HG03108 (cell line): ENCODE measurements at regions not wholly inside any gene's neighbourhood (a gene's known extent, or its start where the extent isn't known, plus 50 kb on each side); places are given as distances from the start of the nearest gene placed in this dataset.
"Not testable (repeated sequence)": the region's sequence is repeated elsewhere in the genome, so short reads cannot be mapped to it uniquely, and the experiment has no call there.

Experiments used
- ATAC-seq: cut with Tn5 transposase; IDR thresholded peaks from one replicate; pipeline ENCODE4 v1.9.1; 2021; ENCODE audit warnings: moderate library complexity; ENCODE audit not compliant: unreplicated experiment

GRCh38 chr14:86065407-86065806 is 535.5 kb downstream of the FLRT2 start:
- no peak for ATAC-seq

- not testable (repeated sequence) for ATAC-seq
Observed at GRCh38 chr14:86064595-86064994, 534.7 kb downstream of the FLRT2 start.

GRCh38 chr14:86057018-86057667 is 527.2 kb downstream of the FLRT2 start:
- ATAC-seq = no peak

GRCh38 chr14:86055512-86056075 is 525.6 kb downstream of the FLRT2 start:
- ATAC-seq = no peak

DNA sequence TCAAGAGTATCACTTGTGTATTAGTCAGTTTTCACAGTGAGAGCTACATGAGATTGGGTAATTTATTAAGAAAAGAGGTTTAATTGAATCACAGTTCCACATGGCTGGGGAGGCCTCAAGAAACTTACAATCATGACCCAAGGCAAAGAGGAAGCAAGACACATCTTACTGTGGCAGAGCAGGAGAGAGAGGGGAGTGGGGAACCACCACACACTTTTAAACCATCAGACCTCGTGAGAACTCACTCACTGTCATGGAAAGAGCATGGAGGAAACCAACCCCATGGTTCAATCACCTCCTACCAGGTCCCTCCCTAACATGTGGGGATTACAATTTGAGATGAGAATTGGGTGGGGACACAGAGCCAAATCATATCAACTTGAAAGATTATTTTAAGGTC is 522.9 kb downstream of the FLRT2 start:
- ATAC-seq = no peak

DNA sequence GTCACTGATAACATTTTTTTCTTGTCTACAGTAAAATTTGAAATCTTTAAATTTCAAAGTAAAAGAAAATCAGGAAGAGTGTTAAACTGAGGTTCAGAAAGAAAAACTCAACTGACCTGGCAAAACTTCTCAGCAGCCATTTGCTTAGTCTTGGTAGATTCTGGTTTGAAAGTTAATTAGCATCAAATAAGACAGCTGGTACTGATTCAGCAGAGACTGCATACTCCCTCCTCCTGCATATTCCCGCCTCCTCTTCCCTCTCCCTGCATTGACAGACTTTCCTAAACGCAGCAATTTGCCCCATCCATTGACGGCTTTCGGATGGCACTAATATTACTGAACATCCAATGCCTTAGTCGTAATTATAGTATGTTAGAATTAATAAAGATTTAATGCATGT is 520.8 kb downstream of the FLRT2 start:
- ATAC-seq = no peak

DNA sequence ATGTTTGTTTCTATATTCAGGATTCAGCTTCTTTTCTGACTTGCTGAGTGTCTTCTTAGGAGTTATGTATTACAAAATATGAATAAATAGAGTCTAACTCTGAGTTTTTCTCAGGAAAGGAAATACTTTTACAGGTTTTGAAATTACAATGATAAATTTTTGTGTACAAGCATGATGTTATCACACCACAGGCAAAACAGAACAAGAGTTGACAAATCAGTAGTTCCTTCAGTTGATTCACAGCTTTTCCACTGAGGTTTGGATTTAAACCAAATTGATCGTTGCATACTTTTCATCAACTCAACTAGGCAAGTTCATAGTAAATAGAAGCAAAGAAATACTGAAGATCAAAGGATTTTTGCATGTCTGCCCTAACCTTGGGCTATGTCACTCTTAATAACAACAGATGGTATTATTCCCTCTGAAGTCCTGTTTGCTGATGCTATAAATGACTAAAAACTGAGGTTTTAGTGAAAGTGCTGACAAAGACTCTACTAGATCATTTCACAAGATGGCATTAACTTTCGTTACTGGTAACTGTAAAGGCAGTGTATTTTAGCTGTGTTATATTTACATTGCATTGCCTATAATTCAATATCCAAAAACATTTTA is 520.2 kb downstream of the FLRT2 start:
- no peak for ATAC-seq

- ATAC-seq = no peak
Observed at GRCh38 chr14:86039176-86039575, 509.2 kb downstream of the FLRT2 start.

DNA sequence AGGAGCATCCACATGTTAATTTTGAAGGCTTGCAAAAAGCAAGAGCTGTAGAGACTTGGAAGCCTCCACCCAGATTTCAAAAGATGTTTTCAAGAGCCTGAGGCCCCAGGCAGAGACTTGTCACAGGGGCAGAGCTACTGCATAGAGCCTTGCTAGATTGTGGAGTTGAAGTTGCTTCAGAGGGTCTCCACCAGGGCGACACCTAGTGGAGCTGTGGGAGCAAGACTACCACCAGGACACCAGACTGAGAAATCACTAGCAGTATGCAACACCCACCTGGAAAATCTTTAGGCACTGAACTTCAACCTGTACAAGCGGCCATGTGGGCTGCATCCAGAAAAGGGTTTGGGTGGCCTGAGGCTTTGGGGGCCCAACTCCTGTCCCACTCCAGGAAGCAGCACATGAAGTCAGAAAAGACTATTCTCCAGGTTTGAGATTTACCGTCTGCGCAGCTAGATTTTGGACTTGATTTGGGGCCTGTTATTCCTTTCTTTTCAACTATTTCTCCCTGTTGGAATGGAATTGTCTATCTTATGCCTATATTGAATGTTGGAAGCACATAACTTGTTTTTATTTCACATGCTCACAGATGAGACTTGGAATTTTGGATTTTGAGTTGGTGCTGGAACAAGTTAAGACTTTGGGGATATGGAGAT is 508.6 kb downstream of the FLRT2 start:
- ATAC-seq = peak; percentile 74

GRCh38 chr14:86035882-86036281 is 505.9 kb downstream of the FLRT2 start:
- no peak for ATAC-seq

- no peak for ATAC-seq
Observed at GRCh38 chr14:86027990-86028389, 498.0 kb downstream of the FLRT2 start.

GRCh38 chr14:86027144-86027543 is 497.2 kb downstream of the FLRT2 start:
- ATAC-seq = no peak

DNA sequence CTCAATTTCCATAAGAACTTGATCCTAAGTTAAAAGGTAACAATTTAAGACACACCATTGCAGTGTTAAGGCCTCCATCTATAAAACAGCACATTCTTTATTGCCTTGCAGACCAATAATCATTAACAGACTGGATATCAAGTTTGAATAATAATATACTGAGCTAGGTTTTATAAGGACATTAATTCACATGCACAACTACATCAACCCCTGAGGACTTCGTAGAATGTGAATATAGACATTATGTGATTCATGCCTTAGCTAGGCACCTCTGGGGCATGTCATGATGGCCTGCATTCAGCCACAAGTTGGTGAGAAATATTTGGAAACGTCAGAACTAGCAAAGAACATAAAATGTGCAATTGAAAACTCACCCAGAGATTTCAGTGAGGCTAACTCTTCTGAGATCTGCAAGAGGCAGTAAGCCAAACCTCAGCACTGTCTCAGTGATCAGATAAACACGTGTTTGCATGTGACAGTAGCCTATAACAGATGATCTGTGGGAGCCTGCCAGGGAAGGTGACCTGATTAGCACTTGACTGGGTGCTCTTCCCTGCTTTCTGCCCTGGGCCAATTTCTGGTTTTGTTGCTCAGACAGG is 492.2 kb downstream of the FLRT2 start:
- no peak for ATAC-seq

DNA sequence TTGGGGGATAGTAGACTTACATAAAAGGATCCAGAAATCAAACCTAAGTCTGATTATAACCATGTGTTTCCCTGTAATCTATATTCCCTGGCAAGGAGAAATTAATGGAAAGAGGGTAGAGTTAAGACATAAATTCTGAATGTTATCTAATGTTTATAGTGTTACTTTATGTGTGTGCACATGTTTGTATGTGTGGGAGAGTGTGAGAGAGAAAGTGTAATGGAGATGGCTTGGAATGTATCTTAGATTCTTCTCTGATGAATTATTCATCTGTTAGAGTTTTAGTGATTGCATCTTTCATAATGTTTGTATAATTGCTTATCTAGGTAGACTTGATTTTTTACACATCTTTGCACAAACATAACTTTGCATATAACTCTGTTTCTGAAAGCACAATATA is 490.9 kb downstream of the FLRT2 start:
- ATAC-seq = no peak

GRCh38 chr14:86015941-86016340 is 486.0 kb downstream of the FLRT2 start:
- no peak for ATAC-seq

DNA sequence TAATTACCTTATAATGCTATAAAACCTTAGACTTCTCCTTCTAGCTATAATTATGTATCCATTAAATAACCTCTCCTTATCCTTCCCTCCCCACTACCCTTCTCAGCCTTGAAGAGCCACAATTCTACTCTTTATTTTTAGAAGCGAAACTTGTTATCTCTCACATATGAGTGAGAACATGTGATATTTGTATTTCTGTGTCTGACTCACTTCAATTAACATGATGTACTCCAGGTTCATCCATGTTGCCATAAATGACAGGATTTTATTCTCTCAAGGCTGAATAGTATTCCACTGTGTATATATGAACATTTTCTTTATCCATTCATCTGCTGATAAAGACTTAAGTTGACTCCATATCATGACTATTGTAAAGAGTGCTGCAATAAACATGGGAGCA is 485.6 kb downstream of the FLRT2 start:
- no peak for ATAC-seq

GRCh38 chr14:86013641-86014040 is 483.7 kb downstream of the FLRT2 start:
- ATAC-seq = no peak

GRCh38 chr14:86012461-86012860 is 482.5 kb downstream of the FLRT2 start:
- ATAC-seq = no peak

DNA sequence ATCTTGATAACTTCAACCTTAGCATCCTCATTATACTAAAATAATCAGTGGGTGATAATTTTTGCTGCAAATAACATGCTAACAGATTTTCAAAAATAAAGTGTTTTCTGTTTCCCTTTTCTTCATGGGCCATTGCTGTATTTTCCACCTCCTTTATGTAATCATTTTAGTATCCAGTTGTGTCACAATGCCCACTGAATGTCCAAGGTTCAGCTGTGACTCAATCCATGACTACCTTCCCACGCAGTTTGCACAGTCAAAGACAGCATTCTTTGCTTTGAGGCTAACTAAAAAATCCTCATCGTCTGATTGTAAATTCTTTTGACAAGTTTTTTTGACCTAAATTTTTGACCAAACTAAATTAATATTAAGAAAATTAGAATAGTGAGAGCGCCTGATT is 474.1 kb downstream of the FLRT2 start:
- ATAC-seq = no peak

- ATAC-seq = no peak
Observed at GRCh38 chr14:85996551-85996950, 466.6 kb downstream of the FLRT2 start.

GRCh38 chr14:85991156-85991555 is 461.2 kb downstream of the FLRT2 start:
- ATAC-seq = no peak

DNA sequence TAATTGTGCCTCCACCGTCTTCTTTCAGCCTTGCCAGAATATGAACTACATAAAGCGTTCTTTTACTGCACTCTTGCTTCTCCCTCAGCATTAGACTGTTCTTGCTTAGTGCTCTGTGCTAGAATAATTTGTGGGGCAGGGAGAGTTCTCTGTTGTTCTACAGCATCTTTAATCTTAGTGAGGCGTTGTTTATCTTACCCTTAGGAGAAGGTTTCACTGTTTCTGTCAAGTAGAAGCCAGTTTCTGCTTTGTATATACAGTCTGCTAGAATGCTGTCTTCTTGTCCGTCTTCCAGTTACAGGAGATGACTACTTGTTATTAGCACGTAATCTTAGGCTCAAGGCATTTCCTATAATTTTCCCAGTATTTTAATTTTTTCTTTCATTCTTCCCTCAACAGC is 458.0 kb downstream of the FLRT2 start:
- no peak for ATAC-seq
